ENCODE measurements at regions not wholly inside any gene's neighbourhood (a gene's known extent, or its start where the extent isn't known, plus 50 kb on each side); places are given as distances from the start of the nearest gene placed in this dataset.

DNA sequence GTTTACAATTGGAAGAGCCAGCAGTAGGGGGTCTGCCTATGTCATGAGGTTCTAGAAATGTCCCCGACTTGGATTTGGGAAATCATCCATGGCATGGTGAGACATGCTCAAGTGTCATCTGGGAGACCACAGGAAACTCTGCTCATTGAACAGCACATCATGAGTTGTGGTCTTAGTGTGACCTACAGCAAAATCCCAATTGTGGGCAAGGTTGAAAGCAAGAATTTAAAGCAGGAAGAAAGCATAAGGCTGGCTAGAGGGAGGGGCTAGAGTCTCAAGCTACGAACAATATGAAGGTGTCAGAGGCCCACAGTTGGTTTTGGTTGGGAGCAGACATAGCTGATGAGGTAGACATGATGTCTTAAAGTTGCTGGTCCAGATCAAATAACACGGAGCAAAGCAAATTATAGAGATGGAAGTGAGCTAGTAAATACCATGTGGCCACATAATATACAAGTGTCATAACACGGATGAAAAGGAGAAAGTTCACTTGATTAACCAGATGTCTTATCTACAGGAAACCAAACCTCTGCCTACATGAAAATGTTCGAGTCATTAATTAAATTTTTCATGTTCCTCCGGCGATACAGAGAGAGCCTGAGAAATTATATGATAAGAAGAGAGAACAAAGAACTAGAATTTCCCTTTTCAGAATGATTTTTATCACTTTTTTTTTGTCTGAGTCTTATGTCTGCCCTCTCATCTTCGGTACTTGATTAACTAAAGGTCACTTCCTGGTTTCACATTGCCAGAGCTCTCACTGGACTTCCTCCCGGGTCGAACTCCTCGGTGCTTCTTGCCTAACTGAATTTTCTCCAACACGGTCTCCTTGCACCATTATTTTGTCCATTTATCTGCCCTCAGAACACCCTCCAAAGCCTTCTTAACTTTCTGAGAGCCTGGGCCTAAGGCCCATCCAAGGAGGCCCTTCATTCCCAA, 67.5 kb upstream of the DUSP10 start:
- no peak overlapping the region for H3K27ac ChIP-seq
- no peak for DNase-seq
- H3K36me3 ChIP-seq, result no peaks in the 10 kb centered on the region
- no peak for TF ChIP-seq POLR2A (IDR thresholded peaks at IDR 0.05)
- TF ChIP-seq, protein P1, sequence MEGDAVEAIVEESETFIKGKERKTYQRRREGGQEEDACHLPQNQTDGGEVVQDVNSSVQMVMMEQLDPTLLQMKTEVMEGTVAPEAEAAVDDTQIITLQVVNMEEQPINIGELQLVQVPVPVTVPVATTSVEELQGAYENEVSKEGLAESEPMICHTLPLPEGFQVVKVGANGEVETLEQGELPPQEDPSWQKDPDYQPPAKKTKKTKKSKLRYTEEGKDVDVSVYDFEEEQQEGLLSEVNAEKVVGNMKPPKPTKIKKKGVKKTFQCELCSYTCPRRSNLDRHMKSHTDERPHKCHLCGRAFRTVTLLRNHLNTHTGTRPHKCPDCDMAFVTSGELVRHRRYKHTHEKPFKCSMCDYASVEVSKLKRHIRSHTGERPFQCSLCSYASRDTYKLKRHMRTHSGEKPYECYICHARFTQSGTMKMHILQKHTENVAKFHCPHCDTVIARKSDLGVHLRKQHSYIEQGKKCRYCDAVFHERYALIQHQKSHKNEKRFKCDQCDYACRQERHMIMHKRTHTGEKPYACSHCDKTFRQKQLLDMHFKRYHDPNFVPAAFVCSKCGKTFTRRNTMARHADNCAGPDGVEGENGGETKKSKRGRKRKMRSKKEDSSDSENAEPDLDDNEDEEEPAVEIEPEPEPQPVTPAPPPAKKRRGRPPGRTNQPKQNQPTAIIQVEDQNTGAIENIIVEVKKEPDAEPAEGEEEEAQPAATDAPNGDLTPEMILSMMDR (IDR thresholded peaks at IDR 0.05), result no peak
- H3K4me3 ChIP-seq (replicated peaks in 1 of 3), result no peak overlapping the region
- intact Hi-C loops (cut with DNase I), result no loop called here
- no peaks in the 10 kb centered on the region for H3K27me3 ChIP-seq
- H3K9me3 ChIP-seq, result no peaks in the 10 kb centered on the region
- H3K4me1 ChIP-seq, result no peaks in the 10 kb centered on the region
- WGBS, 2 donors, result 63 to 68% methylated on average over 12 of the region's 12 CpGs

DNA sequence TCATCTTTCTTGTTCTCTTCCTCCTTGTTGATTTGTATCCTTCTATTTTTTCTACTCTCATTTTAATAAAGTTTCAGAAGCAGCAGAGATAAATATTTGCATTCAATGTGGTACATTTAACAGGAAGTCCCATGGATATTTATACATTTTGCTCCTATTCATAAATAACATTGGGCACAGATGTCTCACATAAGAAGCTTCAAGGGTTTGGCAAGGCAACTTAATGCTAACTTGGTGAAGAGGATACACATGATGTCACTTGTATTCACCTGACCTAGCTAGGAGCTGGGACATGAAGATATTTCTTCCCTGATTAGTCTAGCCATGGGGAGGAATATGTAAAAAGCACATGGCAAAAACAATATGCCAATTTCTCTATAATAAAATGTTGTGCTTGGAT, 65.1 kb upstream of the DUSP10 start:
- Histone ChIP-seq H3K27ac (no peak overlapping the region), H3K4me1 (no peaks in the 10 kb centered on the region), H3K4me3 (replicated peaks in 1 of 3) (no peak overlapping the region), H3K36me3 (no peaks in the 10 kb centered on the region), H3K27me3 (no peaks in the 10 kb centered on the region), H3K9me3 (no peaks in the 10 kb centered on the region)
- no peak for DNase-seq
- intact Hi-C loops (cut with DNase I), result no loop called here
- TF ChIP-seq, protein P1 (IDR thresholded peaks at IDR 0.05), result no peak
- TF ChIP-seq POLR2A (IDR thresholded peaks at IDR 0.05), result no peak

DNA sequence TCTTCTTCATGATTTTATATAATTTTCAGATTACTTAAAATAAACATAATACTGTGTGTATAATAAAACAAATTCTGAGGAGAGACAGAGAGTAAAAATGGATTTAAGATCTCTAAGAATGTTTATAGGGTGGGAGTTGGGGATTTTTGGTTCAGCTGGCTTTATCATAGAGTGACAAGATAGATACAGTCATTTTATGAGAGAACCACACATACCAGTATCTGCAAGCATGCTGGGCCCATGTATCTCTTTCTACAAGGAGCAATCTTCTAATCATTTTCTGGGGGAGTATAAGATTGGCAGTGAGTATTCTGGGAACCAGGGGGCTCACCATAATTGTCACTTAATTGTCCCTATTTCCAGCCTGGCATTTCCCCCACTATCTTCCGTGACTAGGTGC, 64.3 kb upstream of the DUSP10 start:
- H3K4me1 ChIP-seq, result no peaks in the 10 kb centered on the region
- no peak for DNase-seq
- no peaks in the 10 kb centered on the region for H3K9me3 ChIP-seq
- H3K36me3 ChIP-seq, result no peaks in the 10 kb centered on the region
- no peak for TF ChIP-seq POLR2A (IDR thresholded peaks at IDR 0.05)
- TF ChIP-seq, protein P1 (IDR thresholded peaks at IDR 0.05), result no peak
- no peak overlapping the region for H3K27ac ChIP-seq
- intact Hi-C loops (cut with DNase I), result no loop called here
- WGBS, 2 donors, result 96% methylated on average over 1 of the region's 1 CpG
- no peaks in the 10 kb centered on the region for H3K27me3 ChIP-seq
- H3K4me3 ChIP-seq (replicated peaks in 1 of 3), result no peak overlapping the region

DNA sequence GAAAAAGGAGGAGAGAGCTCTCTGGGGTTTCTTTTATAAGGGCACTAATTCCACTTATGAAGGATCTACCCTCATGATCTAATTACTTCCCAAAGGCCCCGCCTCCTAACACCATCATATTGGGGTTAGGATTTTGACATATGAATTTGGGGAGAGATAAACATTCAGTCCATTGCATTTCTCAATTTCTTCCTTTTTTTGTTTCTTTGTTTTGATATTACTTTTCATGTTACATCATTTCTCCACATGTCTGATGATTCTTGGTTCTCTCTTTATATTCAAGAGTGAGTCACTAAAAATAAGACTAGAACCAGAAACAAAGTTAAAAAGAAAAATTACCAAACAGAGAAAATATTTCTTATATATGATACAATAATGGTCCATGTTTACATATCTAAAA, 63.2 kb upstream of the DUSP10 start:
- no peaks in the 10 kb centered on the region for H3K36me3 ChIP-seq
- intact Hi-C loops (cut with DNase I), result no loop called here
- TF ChIP-seq, protein P1 (IDR thresholded peaks at IDR 0.05), result no peak
- no peak for TF ChIP-seq POLR2A (IDR thresholded peaks at IDR 0.05)
- no peaks in the 10 kb centered on the region for H3K4me1 ChIP-seq
- H3K9me3 ChIP-seq, result no peaks in the 10 kb centered on the region
- no peaks in the 10 kb centered on the region for H3K27me3 ChIP-seq
- H3K27ac ChIP-seq, result no peak overlapping the region
- DNase-seq, result no peak
- H3K4me3 ChIP-seq (replicated peaks in 1 of 3), result no peak overlapping the region
- WGBS, 2 donors, result 98 to 100% methylated on average over 1 of the region's 1 CpG

GRCh38 chr1:221804303-221804702, 62.4 kb upstream of the DUSP10 start:
- 64 to 95% methylated on average over 3 of the region's 3 CpGs for WGBS, 2 donors
- no peak overlapping the region for H3K4me3 ChIP-seq (replicated peaks in 1 of 3)
- TF ChIP-seq POLR2A (IDR thresholded peaks at IDR 0.05), result no peak
- TF ChIP-seq, protein P1 (IDR thresholded peaks at IDR 0.05), result no peak
- H3K4me1 ChIP-seq, result no peaks in the 10 kb centered on the region
- intact Hi-C loops (cut with DNase I), result no loop called here
- no peaks in the 10 kb centered on the region for H3K27me3 ChIP-seq
- DNase-seq, result no peak
- no peak overlapping the region for H3K27ac ChIP-seq
- H3K9me3 ChIP-seq, result no peaks in the 10 kb centered on the region
- H3K36me3 ChIP-seq, result no peaks in the 10 kb centered on the region
